KMS-11 (cell line): ENCODE measurements at regions not wholly inside any gene's neighbourhood (a gene's known extent, or its start where the extent isn't known, plus 50 kb on each side); places are given as distances from the start of the nearest gene placed in this dataset.
A peak's percentile ranks its signal among the peaks of the same experiment; 100 is the strongest.

Experiments
- H2AFZ ChIP-seq: fragments of 200-600 bp; sonication (generic); 2 replicates; pipeline ENCODE4 v1.6.1; 2016; ENCODE audit warnings: antibody characterized with exemption, mixed run types, low read depth
- H3K27ac ChIP-seq: fragments of 200-600 bp; sonication (generic); 2 replicates; pipeline ENCODE4 v1.6.1; 2016; ENCODE audit warnings: mild to moderate bottlenecking, mixed run types
- H3K27me3 ChIP-seq: fragments of 200-600 bp; sonication (generic); 2 replicates; pipeline ENCODE4 v1.6.1; 2017; ENCODE audit warnings: mild to moderate bottlenecking, low read depth, mixed run types, moderate library complexity; ENCODE audit not compliant: insufficient read depth
- H3K36me3 ChIP-seq: fragments of 200-600 bp; sonication (generic); 2 replicates; pipeline ENCODE4 v1.6.1; 2017; ENCODE audit warnings: mild to moderate bottlenecking, mixed run types; ENCODE audit not compliant: insufficient read depth
- H3K4me1 ChIP-seq: fragments of 200-600 bp; sonication (generic); 2 replicates; pipeline ENCODE4 v1.6.1; 2016; ENCODE audit warnings: mild to moderate bottlenecking, low read depth, mixed run types; ENCODE audit not compliant: poor library complexity, severe bottlenecking
- H3K4me2 ChIP-seq: fragments of 200-600 bp; sonication (generic); 2 replicates; pipeline ENCODE4 v1.7.0; 2016; ENCODE audit warnings: mild to moderate bottlenecking, mixed run types
- H3K4me3 ChIP-seq: fragments of 200-600 bp; sonication (generic); IDR thresholded peaks from 2 replicates; pipeline ENCODE4 v1.6.1; 2017; ENCODE audit warnings: low read depth, low read length, mixed read lengths; ENCODE audit not compliant: insufficient read depth
- H3K79me2 ChIP-seq: fragments of 200-600 bp; sonication (generic); 2 replicates; pipeline ENCODE4 v1.6.1; 2016; ENCODE audit warnings: low read depth, mixed run types; ENCODE audit not compliant: insufficient read depth
- H3K9ac ChIP-seq: fragments of 200-600 bp; sonication (generic); 2 replicates; pipeline ENCODE4 v1.6.1; 2016; ENCODE audit warnings: mild to moderate bottlenecking, mixed run types
- H4K20me1 ChIP-seq: fragments of 200-600 bp; sonication (generic); 2 replicates; pipeline ENCODE4 v1.6.1; 2016; ENCODE audit warnings: mild to moderate bottlenecking, mixed run types; ENCODE audit not compliant: insufficient read depth
- CTCF ChIP-seq: fragments of 200-600 bp; sonication (generic); conservative IDR thresholded peaks from 2 replicates; pipeline ENCODE4 v1.6.1; 2017; ENCODE audit warnings: low read depth, mild to moderate bottlenecking, antibody characterized with exemption, low read length, moderate library complexity, mixed read lengths

GRCh38 chr10:9211228-9211627, 1156.7 kb downstream of the GATA3 start:
- Histone ChIP-seq H3K27me3 (no peaks in the 10 kb centered on the region), H3K79me2 (no peaks in the 10 kb centered on the region), H3K4me3 (no peak overlapping the region), H3K4me2 (no peak overlapping the region), H3K9ac (no peak overlapping the region), H4K20me1 (no peaks in the 10 kb centered on the region), H2AFZ (no peak overlapping the region), H3K4me1 (no peaks in the 10 kb centered on the region), H3K27ac (no peak overlapping the region), H3K36me3 (no peaks in the 10 kb centered on the region)
- TF ChIP-seq CTCF = peak; percentile 34

DNA sequence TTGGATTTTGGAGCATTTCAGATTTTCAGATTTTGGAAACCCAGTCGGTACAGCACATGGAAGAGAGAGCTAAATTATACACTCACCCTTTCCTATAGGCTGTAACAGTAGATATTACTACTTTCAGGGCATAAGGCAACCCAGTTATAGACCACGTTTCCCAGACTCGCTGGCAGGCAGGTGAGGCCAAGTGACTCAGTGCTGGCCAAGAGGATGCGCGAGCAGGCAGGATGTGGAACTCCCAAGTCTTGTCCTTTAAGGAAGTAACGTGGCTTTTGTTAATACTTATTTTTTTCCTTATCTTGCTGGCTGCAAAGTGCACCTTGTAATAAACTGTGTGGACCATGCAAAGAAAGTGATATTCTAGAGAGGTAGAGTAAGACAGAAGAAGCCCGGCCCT, 1160.1 kb downstream of the GATA3 start:
- Histone ChIP-seq H3K27me3 (no peaks in the 10 kb centered on the region), H3K9ac (no peak overlapping the region), H3K4me3 (no peak overlapping the region), H3K4me1 (no peaks in the 10 kb centered on the region), H3K36me3 (no peaks in the 10 kb centered on the region), H3K4me2 (no peak overlapping the region), H3K79me2 (no peaks in the 10 kb centered on the region), H3K27ac (no peak overlapping the region), H4K20me1 (no peaks in the 10 kb centered on the region), H2AFZ (no peak overlapping the region)
- no peak for TF ChIP-seq CTCF

GRCh38 chr10:9215121-9215520, 1160.6 kb downstream of the GATA3 start:
- Histone ChIP-seq H3K36me3 (no peaks in the 10 kb centered on the region), H3K79me2 (no peaks in the 10 kb centered on the region), H4K20me1 (no peaks in the 10 kb centered on the region), H3K9ac (no peak overlapping the region), H3K27me3 (no peaks in the 10 kb centered on the region), H3K4me3 (no peak overlapping the region), H3K4me1 (no peaks in the 10 kb centered on the region), H3K4me2 (no peak overlapping the region), H2AFZ (no peak overlapping the region), H3K27ac (no peak overlapping the region)
- no peak for TF ChIP-seq CTCF

DNA sequence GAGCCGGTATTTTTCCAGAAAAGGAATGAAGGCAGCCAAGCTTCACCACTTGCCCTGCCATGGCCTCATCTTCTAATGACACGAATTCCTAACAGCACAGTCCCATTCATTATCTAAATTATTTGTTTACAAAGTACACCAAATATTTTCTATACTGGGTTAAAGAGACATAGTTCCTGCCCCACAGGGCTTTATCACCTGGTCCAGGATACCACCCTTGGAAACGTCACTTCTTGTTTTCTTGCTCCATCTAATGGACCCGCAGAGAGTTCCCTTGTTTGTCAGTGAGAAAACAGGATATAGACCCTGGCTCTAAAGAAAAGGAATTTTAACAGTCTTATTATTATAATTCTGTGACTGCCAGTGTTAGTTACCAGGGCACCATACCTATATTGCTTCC, 1165.4 kb downstream of the GATA3 start:
- Histone ChIP-seq H3K36me3 (no peaks in the 10 kb centered on the region), H3K4me3 (no peak overlapping the region), H3K4me1 (no peaks in the 10 kb centered on the region), H3K9ac (no peak overlapping the region), H4K20me1 (no peaks in the 10 kb centered on the region), H3K4me2 (no peak overlapping the region), H3K27ac (no peak overlapping the region), H3K79me2 (no peaks in the 10 kb centered on the region), H3K27me3 (no peaks in the 10 kb centered on the region), H2AFZ (no peak overlapping the region)
- no peak for TF ChIP-seq CTCF

DNA sequence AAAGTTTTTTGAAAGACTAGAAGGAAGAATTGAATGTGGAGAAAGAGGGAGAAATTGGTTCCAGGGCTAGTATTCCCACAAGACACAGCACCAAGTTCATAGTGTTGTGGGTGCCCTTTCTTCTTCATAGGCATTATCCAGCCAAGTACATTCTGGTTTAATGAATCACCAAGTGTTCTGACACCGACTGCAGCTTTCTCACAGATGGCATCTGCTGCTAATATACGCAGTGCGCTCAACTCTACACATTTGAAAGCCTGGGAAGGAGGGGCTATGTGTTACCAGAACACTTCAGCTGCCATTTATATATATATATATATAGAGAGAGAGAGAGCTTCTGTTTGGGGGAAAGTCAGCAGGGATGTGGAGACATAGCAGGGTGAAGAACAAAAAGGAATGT, 1168.4 kb downstream of the GATA3 start:
- H3K9ac ChIP-seq = no peak overlapping the region
- H3K27ac ChIP-seq = no peak overlapping the region
- H3K4me3 ChIP-seq = no peak overlapping the region
- H3K36me3 ChIP-seq = no peaks in the 10 kb centered on the region
- no peaks in the 10 kb centered on the region for H3K4me1 ChIP-seq
- H3K27me3 ChIP-seq = no peaks in the 10 kb centered on the region
- H3K79me2 ChIP-seq = no peaks in the 10 kb centered on the region
- no peak for TF ChIP-seq CTCF
- H2AFZ ChIP-seq = no peak overlapping the region
- H3K4me2 ChIP-seq = no peak overlapping the region
- H4K20me1 ChIP-seq = no peaks in the 10 kb centered on the region
